ENCODE measurements at regions not wholly inside any gene's neighbourhood (a gene's known extent, or its start where the extent isn't known, plus 50 kb on each side); places are given as distances from the start of the nearest gene placed in this dataset.
A peak's percentile ranks its signal among the peaks of the same experiment; 100 is the strongest.

- Histone ChIP-seq H3K27ac (ENCODE audit: low read depth in 1 of 2, low read length in 2 of 2) (no peak overlapping the region), H3K4me1 (ENCODE audit: control insufficient read depth in 1 of 2, insufficient read depth in 2 of 2, low read length in 2 of 2) (peaks cover 0 to 8% of the 10 kb centered on the region in 2 donors), H3K9ac (ENCODE audit: insufficient read depth, low read length, poor library complexity, severe bottlenecking) (no peak overlapping the region), H4K20me1 (ENCODE audit: insufficient read depth, low read length) (no peaks in the 10 kb centered on the region), H3K36me3 (replicated peaks in 1 of 2; ENCODE audit: control insufficient read depth in 1 of 2, insufficient read depth in 2 of 2, low read length in 2 of 2) (no peaks in the 10 kb centered on the region), H3K4me2 (replicated peaks; ENCODE audit: extremely low read depth, low read length, poor library complexity, severe bottlenecking) (no peak overlapping the region), H3K27me3 (ENCODE audit: control insufficient read depth in 2 of 2, insufficient read depth in 2 of 2, low read length in 2 of 2) (peaks cover 5 to 10% of the 10 kb centered on the region in 2 donors), H3K4me3 (replicated peaks in 1 of 3; ENCODE audit: low read depth in 2 of 3, low read length in 3 of 3) (no peak overlapping the region), H2AFZ (ENCODE audit: insufficient read depth, low read depth, low read length, poor library complexity, severe bottlenecking) (no peak overlapping the region), H3K79me2 (ENCODE audit: insufficient read depth, low read length) (no peaks in the 10 kb centered on the region), H3K9me3 (replicated peaks in 1 of 2; ENCODE audit: control insufficient read depth in 1 of 2, insufficient read depth in 1 of 2, low read length in 2 of 2) (no peaks in the 10 kb centered on the region)
- no peak overlapping the region for H3K27ac Mint-ChIP-seq
- intact Hi-C loops (cut with micrococcal nuclease) = no loop called here
- no peak for TF ChIP-seq CTCF (IDR thresholded peaks at IDR 0.05)
- peaks cover 9% of the 10 kb centered on the region for H3K4me1 Mint-ChIP-seq
- H3K4me3 Mint-ChIP-seq = peak overlapping the region in 1 of 2 donors; percentile 56
- H3K9me3 Mint-ChIP-seq = peaks cover 0 to 5% (median 0%) of the 10 kb centered on the region in 7 donors
- DNase-seq = no peak
- no peaks in the 10 kb centered on the region for H3K36me3 Mint-ChIP-seq
- peaks cover 16 to 19% (median 17%) of the 10 kb centered on the region in 3 donors for H3K27me3 Mint-ChIP-seq (ENCODE audit: low read depth in 3 of 3)
- 54% methylated on average over 2 of the region's 3 CpGs for WGBS (ENCODE audit: insufficient coverage)
Observed at GRCh38 chr4:112818594-112818965, 181.6 kb downstream of the LARP7 start.

- Histone ChIP-seq H3K4me1 (ENCODE audit: control insufficient read depth in 1 of 2, insufficient read depth in 2 of 2, low read length in 2 of 2) (peaks cover 0 to 8% of the 10 kb centered on the region in 2 donors), H3K36me3 (replicated peaks in 1 of 2; ENCODE audit: control insufficient read depth in 1 of 2, insufficient read depth in 2 of 2, low read length in 2 of 2) (no peaks in the 10 kb centered on the region), H3K9ac (ENCODE audit: insufficient read depth, low read length, poor library complexity, severe bottlenecking) (no peak overlapping the region), H3K4me3 (replicated peaks in 1 of 3; ENCODE audit: low read depth in 2 of 3, low read length in 3 of 3) (no peak overlapping the region), H2AFZ (ENCODE audit: insufficient read depth, low read depth, low read length, poor library complexity, severe bottlenecking) (no peak overlapping the region), H3K27me3 (ENCODE audit: control insufficient read depth in 2 of 2, insufficient read depth in 2 of 2, low read length in 2 of 2) (peaks cover 5 to 10% of the 10 kb centered on the region in 2 donors), H3K79me2 (ENCODE audit: insufficient read depth, low read length) (no peaks in the 10 kb centered on the region), H3K9me3 (replicated peaks in 1 of 2; ENCODE audit: control insufficient read depth in 1 of 2, insufficient read depth in 1 of 2, low read length in 2 of 2) (no peaks in the 10 kb centered on the region), H3K4me2 (replicated peaks; ENCODE audit: extremely low read depth, low read length, poor library complexity, severe bottlenecking) (no peak overlapping the region), H4K20me1 (ENCODE audit: insufficient read depth, low read length) (no peaks in the 10 kb centered on the region), H3K27ac (ENCODE audit: low read depth in 1 of 2, low read length in 2 of 2) (no peak overlapping the region)
- no peaks in the 10 kb centered on the region for H3K36me3 Mint-ChIP-seq
- DNase-seq = no peak
- peaks cover 9% of the 10 kb centered on the region for H3K4me1 Mint-ChIP-seq
- H3K4me3 Mint-ChIP-seq = no peak overlapping the region
- H3K27me3 Mint-ChIP-seq (ENCODE audit: low read depth in 3 of 3) = peaks cover 16 to 19% (median 17%) of the 10 kb centered on the region in 3 donors
- WGBS (ENCODE audit: insufficient coverage) = no CpG with 5 or more reads among the region's 5 CpGs
- intact Hi-C loops (cut with micrococcal nuclease) = no loop called here
- peaks cover 0 to 10% (median 0%) of the 10 kb centered on the region in 7 donors for H3K9me3 Mint-ChIP-seq
- H3K27ac Mint-ChIP-seq = no peak overlapping the region
- TF ChIP-seq CTCF (IDR thresholded peaks at IDR 0.05) = no peak
Observed at GRCh38 chr4:112819729-112820128, 182.8 kb downstream of the LARP7 start.

All from CD14-positive monocyte (primary cell).